Right kidney (tissue), 1 donor: ENCODE measurements at regions not wholly inside any gene's neighbourhood (a gene's known extent, or its start where the extent isn't known, plus 50 kb on each side); places are given as distances from the start of the nearest gene placed in this dataset.

Experiments used
- DNase-seq: peaks from one replicate; pipeline ENCODE4 v3.0.0-alpha.2; 2016

DNA sequence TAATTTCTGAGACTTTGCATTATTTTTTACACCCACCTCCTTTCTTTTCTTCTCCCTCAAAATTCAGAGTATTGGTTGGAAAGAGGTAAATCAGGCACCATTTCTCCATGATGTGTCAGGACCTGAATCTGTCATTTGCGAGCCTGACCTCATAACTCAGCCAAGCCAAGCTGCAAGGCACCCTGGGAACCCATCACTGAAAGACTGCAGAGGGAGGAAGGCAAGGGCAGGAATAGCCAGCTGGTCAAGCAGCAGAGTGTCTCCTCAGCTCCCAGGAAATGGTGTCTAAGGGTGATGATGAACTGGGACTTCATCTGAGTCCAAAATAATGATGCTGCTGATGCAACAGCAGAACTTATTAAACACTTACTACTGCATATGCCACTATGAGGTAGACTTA lies 556.6 kb downstream of the OMA1 start:
- DNase-seq = no peak

DNA sequence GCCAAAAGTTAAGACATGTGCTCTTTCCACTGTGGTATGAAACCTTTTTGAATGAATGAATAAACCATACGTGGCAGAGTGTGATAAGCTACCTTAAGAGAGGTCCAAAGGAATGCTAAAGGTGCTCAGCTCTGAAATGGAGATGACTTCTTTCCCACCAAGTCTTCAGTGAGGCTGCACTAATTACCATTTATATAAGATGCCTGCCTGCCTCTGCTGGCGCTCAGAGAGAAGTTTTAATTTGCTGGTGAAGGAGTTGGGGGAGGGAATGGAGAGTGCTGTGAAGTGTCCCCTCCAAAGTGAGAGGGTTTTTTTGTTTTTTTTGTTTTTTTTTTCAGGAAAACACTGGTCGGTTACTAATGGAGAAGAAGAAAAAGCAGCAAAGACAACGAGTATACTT lies 559.0 kb downstream of the OMA1 start:
- DNase-seq = no peak

DNA sequence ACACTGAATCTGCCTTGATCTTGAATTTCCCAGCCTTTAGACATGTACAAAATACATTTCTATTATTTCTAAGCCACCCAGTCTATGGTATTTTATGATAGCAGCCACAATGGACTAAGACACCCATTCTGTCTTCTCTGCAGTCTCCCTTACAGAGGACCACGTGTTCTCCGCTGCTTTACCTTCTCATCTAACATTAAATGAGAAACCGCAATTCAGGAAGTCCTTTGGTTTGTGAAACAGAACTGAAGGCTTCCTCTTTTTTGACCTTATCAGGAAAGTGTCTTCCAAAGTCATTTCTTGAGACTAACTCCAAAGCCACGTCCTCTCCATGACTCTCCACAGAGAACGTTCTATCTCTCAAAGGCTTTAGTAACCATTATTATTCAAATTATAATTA lies 560.1 kb downstream of the OMA1 start:
- no peak for DNase-seq

DNA sequence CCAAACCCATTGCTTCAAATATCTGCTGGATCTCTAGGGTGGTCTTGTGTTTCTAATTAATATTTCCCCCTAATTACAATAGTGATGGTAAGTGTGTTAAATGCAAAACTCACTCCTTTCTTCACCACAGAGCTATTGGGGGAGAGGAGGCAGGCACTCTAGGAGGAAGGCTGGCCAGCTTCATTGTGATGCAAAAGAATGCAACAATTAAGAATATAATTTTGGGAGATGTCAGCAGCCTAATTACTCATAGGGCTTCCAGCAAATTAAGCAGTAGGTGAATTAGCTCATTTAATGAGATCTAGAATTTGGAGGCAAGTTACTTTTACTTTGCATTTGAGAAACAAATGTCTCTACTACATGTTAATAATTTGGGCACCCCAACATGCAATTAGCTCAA lies 560.4 kb upstream of the DAB1 start:
- DNase-seq = no peak

DNA sequence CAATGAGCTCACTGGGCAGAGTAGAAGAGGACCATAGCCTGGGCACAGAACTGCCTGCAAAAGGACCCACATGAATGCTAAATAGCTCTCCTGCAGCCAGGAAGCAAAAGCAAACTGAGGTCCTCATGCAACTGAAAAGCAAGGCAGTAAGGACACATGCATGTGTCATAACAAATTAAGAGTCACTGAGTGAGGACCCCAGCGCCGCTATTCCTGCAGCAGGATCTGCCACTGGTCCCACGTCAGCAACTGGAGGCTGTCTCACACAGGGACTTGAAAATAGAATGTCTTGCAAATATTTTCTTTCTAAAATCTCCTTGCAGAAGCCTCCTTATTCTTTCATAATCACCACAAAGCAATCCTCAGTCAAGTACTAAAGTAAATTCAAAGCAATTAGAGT lies 559.6 kb upstream of the DAB1 start:
- no peak for DNase-seq

DNA sequence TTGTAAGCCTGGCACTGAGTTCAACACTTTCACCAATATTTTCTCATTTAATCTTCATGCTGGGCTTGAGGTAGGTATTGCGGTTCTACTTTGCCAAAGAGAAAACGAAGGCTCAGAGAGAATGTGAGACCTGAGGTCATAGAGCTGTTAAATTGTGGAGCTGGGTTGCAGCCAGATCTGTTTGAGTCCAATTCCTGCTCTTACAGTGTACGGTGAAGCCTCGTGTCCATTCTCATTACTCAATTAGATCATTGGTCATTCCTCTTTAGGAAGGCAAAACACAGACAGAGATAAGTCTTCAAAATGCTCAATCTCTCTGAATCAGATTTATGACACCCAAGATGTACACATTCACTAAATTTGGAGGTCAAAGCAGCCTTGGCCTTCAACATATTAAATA lies 559.0 kb upstream of the DAB1 start:
- DNase-seq = no peak

DNA sequence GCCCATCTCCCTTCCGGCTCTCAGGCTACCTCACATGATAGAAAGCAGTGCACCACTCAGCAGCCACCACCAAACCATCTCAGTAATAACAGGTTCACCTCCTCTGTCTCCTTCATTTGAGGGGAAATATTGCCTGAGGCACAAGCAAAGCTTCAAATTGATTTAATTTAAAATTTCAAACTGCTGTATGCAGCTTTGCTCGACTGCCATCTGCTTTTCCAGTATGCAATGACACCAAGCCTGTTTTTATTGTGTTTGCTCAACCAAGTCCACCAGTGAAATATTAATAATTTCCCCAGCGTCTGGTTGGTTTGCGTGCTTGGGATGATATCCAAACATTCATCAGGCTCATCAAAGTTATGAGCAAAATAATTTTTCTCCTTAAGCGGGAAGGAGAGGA lies 552.4 kb upstream of the DAB1 start:
- no peak for DNase-seq

DNA sequence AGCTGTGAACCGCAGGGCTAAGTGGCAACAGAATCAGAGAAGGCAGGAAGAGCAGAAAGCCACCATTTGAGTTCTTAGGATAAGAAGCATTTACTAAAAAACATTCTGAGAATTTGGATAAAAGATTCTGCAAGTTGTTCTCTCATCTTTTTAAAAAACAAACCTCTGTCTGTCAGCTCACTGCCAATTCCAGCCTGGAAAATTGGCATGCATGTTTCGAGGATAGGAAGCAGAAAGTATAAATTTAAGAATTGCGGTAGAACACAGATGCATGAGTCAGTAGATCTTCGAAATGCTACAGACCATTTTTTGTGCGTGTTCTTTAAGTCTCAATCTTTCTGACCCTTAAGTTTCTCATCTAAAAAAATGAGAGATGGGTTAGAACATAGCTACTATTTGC lies 544.5 kb upstream of the DAB1 start:
- DNase-seq = no peak

DNA sequence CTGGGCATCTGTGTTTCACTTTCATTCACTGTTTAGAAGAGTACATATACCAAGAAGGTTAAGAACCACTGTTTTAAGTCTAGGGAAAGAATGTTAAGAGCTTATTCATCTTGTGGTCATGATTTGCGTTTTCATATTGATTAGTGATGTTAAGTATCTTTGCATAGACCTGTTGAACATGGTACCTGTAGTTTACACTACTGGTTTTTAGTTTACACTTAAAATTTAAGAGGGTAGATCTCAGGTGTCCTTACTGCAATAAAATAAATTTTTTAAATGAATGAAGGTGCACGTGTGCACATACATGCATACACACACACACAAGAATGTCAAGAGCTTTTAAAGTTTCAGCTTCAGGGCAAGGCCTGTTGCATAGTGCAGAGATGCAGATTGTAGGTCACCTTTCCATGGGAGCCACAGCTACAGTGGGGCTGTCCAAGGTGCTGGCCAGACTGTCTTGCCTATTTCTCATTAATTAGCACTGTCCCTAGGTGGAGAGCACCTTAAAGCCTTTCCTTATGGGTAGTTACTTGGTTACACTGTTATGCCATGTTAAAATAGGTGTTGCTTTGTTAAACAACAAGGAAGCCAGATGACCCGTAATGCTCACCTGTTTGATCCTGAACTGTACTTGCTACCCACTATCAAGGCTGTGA lies 543.0 kb upstream of the DAB1 start:
- no peak for DNase-seq

DNA sequence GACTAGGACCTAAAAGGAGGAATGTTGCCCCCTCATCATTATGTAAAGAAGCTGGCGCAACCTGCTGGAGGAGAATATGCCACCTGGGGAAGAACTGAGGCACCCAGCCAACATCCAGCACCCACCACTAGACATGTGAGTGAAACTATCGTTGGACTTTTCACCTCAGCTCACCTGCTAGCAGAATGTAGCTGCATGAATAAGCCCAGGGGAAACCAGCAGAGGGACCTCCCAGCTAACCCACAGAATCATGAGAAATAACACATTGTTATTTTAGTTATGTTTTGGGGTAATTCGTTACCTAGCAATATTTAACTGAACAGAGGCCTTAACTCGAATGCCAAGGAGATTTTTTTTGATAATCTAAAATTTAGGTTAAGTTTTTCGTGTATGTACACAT lies 542.5 kb upstream of the DAB1 start:
- DNase-seq = no peak

DNA sequence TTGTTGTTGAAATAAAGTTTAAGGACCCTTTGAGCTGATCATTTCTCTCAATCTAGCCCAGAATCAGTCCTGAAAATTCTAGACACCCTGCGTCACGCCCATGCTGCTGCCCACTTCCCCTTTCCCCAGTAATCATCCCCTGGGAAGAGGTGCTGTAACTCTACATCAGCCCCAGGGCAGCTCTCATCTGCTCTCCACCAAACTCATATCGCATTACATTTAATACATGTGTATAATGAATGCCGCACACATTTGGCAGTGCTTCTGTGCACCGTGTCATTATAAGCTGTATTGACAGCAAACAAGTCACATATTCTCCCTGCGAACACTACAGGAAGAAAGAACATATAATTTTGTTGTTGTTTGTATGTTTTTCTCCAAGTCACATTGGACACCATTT lies 539.7 kb upstream of the DAB1 start:
- no peak for DNase-seq

DNA sequence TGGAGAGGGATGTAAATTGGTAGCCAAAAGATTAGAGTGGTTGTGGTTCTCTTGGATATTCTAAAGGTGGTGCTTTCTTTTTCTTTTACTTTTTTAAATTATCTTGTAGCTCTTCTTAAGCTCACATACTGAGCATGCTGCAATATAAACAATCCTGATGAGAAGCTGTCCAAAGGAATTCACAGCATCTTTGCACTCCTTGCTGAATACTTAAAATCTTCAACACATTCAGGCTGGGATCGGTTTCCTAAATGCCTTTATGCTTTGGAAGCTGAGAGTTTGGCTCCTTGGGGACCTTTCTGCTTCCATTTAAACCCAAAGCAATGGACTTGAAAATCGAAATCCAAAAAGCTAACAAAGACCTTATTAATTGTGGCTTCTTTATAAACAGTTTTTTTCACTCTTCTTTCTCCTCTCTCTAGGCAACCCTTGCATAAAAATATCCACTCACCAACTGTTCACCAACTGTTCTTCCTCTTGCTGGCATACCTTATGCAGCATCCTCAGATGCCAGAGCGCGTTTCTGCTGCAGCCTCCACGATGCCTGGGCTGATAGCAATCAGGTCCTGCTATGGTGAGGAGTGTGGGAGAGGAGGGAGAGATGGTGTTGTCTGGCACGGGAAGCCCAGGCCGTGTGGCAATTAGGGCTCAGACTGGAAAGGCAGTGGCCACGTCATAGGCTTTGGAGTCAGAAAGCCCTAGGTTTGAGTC lies 535.8 kb upstream of the DAB1 start:
- DNase-seq = no peak

DNA sequence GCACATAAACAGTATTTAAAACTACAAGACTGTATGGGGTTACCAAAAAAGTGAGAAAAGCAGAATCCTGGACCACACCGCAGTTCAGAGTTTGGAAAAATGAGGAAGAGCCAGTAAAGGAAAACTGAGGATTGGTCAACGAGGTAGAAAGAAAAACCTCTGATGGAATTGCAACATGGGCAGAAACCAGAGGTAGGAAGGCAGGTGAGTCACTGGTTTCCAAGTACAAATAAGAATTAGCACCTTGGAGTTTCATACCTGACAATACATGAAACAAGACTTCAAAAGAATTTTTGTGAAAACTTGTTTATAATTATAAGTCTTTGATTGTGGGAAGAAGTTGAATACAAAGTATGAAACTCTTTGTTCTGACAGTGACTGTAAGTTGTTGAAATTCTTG lies 533.7 kb upstream of the DAB1 start:
- DNase-seq = no peak

DNA sequence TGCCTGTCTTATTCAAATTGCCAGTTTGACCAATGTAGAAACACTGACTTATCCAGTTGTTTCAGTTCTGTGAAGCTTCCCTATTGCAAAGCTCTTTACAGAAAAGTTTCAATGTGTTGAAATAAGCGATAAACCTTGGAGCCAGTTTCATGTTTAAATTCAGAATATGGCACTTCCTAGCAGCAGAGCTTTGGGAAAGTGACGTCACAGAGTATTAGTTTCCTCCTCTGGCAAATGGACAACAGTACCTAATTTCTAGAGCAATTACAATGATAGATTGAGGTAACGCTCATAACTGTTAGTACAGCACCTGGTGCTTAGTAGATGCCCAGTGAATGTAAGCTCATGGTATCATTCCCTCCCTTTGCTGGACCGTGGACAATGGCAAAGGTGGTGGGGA lies 527.5 kb upstream of the DAB1 start:
- no peak for DNase-seq

DNA sequence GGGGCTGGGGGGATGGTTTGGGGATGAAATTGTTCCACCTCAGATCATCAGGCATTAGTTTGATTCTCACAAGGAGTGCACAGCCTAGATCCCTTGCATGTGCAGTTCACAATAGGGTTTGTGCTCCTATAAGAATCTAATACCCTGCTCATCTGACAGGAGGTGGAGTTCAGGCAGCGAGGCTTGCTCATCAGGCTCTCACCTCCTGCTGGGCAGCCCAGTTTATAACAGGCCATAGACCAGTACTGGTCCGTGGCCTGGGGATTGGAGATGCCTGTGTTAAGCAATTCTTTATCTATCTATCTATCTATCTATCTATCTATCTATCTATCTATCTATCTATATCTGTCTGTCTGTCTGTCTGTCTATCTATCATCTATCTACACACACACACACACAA lies 525.3 kb upstream of the DAB1 start:
- no peak for DNase-seq

DNA sequence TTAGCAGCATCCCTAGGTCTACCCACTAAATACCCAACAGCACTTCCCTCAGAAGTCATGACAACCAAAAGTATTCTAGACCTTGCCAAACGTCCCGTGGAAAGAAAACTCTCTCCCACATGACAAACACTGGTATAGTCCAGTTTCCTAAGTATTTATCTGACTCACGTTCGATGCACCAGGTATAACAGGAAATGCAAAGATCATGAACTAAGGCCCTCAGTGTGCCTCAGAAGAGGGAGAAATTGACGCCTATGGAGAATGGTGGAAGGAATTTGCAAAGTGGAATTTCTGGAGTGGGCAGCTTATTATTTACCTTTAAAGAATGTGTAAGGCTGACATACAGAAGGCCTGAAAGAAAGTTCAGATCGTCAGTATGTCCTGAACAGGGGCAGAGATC lies 523.6 kb upstream of the DAB1 start:
- DNase-seq = no peak

DNA sequence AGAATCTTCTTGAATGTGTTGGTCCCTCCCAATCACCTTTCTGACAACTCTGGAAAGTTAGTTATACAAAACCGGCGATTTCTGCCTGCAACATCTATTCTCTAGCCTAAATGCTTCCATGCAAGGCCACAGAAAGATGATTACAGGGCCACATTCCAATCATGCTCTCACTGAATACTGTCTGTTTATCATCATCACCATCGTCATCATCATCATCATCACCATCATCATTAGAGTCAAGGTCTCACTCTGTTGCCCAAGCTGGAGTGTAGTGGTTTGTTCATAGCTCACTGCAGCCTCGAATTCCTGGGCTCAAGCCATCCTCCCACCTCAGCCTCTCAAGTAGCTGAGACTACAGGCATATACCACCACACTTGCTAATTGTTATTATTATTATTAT lies 521.2 kb upstream of the DAB1 start:
- no peak for DNase-seq

DNA sequence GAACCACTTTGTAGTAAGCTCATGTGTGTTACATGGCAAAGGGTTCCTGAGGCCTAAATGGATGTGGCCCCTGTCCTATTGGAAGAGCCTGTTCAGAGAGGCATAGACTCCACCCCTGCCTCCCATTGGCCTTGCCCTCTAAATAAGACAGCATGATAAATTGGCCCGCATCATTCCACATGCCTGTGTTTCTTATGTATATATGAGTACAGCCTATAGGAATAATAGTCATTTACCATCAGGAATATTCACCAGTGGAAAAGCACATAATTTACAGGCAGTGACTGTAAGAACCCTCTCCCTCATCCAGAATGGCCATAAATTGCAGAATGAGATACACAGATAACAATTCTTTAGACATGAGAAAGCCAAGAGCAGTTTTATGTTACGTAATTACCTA lies 519.5 kb upstream of the DAB1 start:
- no peak for DNase-seq

DNA sequence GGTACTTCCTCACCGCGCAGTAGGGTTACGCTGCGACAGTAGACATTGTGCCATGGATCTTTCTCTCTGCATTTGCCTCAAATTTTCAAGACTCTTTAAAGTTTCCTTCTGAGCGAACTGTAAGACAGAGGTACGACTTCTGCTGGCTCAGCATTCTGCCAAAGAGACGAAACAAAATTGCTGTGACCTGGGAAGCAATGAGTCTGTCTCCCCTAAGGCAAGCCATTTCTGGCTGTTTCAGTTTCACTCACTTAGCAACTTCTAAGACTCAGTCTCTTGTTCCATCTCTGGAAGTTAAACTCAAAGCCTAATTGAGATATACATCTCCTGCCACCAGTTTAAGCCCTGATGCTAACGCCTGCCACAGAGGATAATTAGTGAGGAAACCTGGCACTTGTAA lies 510.9 kb upstream of the DAB1 start:
- no peak for DNase-seq

DNA sequence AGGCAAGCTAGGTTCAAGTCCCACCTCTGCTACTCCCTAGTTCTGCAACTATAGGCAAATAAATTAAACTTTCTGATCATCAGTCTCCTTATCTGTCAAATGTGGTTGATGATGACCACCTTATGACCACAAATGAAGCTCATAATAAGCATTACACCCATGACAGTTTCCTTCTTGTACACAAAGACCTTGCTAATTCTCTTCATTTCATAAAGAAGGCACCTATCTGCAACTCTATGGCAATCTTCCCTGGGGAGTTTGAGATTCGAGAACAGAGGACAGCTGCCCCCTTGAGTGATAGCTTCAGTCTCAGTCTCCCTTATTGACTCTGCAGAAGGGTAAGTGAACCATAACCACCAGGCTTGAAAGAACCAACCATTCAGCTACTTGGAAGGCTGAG lies 503.1 kb upstream of the DAB1 start:
- DNase-seq = no peak

DNA sequence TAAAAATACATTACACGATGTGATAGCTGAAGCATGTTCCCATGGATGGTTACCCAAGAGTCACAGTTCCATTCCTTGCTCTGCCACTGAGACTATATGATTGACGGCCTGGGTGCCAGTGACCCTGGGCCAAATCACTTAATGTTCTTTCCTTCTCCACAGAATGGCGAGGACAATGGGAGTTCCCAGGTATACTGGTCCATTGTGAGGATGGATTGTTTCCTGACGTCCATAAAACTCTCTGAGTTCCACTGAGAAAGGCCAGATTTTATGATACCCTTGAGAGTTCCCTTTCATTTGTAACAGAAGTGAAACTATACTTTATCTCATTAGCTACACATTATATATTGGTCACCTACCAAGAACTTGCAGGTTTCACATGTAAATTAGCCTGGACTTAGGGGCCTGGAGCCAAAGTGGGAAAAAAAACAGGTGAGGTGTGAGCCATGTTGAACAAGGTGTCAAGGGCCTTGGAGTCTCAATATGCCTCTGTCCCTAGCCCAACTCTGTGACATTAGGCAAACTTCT lies 502.2 kb upstream of the DAB1 start:
- no peak for DNase-seq

DNA sequence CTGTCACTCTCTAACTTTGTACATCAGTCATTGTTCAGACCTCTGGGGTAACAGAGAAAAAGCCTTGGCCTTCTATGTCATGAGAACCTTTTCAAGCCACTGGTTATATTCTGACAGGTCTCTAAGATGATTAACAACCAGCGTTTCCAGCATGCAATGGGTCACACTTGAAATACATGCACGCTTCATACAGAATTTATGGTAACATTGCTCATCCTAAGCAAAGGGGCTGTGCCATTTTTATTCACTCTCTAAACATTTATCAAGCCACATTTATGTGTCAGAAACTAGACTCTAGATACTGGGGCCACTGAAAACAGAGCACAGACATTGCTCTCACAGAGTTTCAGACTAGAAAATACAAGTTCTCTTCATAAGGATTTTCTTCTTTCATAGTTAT lies 501.4 kb upstream of the DAB1 start:
- no peak for DNase-seq

DNA sequence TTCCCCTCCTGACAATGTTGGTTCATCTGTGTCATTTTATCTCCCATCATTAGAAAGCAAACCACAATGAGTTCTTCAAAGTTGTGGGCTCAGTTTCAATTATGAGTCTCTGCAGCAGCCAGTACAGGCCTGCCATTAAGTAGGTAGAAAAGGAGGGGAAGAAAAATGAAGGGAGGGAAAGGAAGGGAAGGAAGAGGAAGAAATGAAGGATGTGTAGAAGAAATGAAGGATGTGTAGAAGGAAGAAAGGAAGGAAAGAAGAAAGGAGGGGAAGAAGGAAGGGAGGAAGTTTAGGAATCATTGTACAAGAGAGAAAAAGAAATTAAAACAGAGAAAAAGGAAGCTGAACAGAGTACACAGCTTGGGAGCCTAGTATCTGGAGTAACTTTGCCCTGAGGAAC lies 498.3 kb upstream of the DAB1 start:
- no peak for DNase-seq

DNA sequence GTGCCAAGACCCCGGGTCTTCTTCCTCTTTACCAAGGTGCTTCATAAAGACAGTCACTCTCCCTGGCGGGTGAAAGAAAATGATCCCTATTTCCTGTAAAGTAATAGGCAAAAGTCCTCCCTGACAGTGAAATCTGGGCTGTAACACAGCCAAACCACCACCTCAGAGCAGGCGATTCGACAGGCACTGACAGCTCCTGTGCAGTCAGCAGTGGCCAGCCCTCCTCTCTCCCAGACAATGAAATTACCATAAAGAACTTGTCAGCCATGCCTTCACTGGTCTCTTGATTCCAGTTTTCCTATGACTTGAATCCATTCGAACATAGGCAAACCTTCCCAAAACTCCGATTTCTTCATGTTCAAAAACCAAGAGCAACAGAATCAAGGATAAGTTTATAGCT lies 492.2 kb upstream of the DAB1 start:
- DNase-seq = no peak

DNA sequence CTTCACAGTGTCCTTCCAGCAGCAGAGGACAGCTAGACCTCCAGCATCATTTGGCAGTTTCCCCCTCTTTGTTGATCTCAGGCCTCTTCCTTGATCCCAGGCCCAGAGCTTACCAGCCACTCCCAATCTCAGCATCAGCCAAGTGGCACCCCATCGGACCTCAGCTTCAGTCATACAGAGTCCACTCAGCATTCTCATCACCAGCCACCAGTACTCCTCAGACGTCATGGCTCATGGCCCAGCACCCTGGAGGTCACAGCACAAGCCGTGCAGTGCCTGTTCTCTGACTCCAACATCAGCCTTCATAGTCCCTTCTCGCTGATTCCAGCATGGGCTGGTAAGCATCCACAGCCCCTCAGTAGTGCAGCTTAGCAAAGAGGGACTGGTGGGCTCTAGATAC lies 487.6 kb upstream of the DAB1 start:
- DNase-seq = no peak
